ENCODE measurements at regions not wholly inside any gene's neighbourhood (a gene's known extent, or its start where the extent isn't known, plus 50 kb on each side); places are given as distances from the start of the nearest gene placed in this dataset.

DNA sequence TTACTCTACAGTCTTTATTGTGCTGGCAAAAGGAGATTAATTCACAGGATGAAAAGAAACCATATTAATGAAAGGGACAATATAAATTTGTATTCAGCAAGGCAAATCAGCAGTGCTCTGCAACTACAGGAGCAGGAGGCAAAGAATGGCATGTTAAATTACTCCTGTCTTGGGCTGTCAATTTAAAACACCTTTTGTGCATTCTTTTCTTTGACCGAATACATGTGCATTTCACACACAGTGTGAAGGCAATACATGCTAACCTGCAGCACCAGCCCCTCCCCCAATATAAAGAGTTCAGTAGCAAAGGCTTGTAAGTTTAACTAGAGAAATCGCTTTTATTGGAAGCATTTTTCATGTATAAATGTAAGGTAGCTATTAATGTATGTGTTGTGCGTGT, 275.2 kb upstream of the TOPAZ1 start:
- Histone ChIP-seq H2AFZ (ENCODE audit: low read depth) (no peak overlapping the region), H3K4me3 (ENCODE audit: low read depth in 2 of 2, low read length in 1 of 2) (no peak overlapping the region), H3K79me2 (ENCODE audit: insufficient read depth) (no peaks in the 10 kb centered on the region), H3K4me1 (ENCODE audit: control insufficient read depth in 1 of 2, insufficient read depth in 2 of 2, low read depth in 1 of 2, low read length in 1 of 2) (peaks cover 0 to 10% of the 10 kb centered on the region in 2 experiments; a peak in 1 of 4 replicates), H3K27ac (ENCODE audit: low read depth in 2 of 2, low read length in 1 of 2) (no peak overlapping the region), H3K4me2 (no peak overlapping the region), H3K36me3 (replicated peaks in 1 of 2; ENCODE audit: control insufficient read depth in 1 of 2, insufficient read depth in 2 of 2, low read length in 1 of 2) (no peaks in the 10 kb centered on the region), H3K9ac (no peak overlapping the region), H4K20me1 (ENCODE audit: insufficient read depth) (no peaks in the 10 kb centered on the region), H3F3A (replicated peaks; ENCODE audit: insufficient read depth) (no peaks in the 10 kb centered on the region), H3K9me2 (no peaks in the 10 kb centered on the region), H3K27me3 (ENCODE audit: insufficient read depth) (no peaks in the 10 kb centered on the region; the same call in 1 of the 2 replicates), H3K9me3 (no peaks in the 10 kb centered on the region)
- POLR2A ChIA-PET: no interaction called here
- no peak for DNase-seq
- WGBS (ENCODE audit: low lambda C conversion rate): 68% methylated on average over 3 of the region's 3 CpGs
- TF ChIP-seq NRF1 (IDR thresholded peaks at IDR 0.05; ENCODE audit: low read depth, low read length): no peak
- TF ChIP-seq EP300 (IDR thresholded peaks at IDR 0.05; ENCODE audit: borderline replicate concordance in 1 of 2, low read depth in 1 of 2, low read length in 1 of 2): no peak
- no peak for TF ChIP-seq MEF2A (IDR thresholded peaks at IDR 0.05; ENCODE audit: borderline replicate concordance, low read depth)
- no peak for TF ChIP-seq GATA2 (CRISPR knock-in tag; IDR thresholded peaks at IDR 0.05)
- no peak for TF ChIP-seq YY1 (IDR thresholded peaks at IDR 0.05; ENCODE audit: low read depth)
- TF ChIP-seq TAF1 (IDR thresholded peaks at IDR 0.05; ENCODE audit: borderline replicate concordance, low read depth, low read length): no peak
- TF ChIP-seq GABPA (IDR thresholded peaks at IDR 0.05; ENCODE audit: low read depth): no peak
- TF ChIP-seq NFIC (IDR thresholded peaks at IDR 0.05; ENCODE audit: borderline replicate concordance): no peak
- CTCF ChIA-PET: no interaction called here

DNA sequence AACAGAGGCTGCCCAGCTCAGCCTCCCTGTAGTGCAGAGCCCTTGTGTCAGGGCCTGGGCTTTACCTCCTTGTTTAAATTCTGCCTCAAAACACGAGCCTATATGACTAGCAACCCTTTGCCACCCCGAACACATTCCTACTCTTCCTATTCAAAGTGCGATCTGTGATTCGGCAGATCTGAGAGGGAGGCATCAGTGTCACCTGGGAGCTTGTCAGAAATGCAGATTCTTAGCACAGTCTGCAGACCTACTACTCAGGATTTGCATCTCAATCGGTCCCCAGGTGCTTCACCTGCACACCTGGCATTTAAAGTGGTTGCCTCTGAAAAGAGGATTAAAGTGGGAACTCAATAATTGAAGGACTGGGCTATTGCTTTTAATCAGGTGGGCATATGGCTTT, 273.2 kb upstream of the TOPAZ1 start:
- H3K4me2 ChIP-seq: no peak overlapping the region
- H3K4me1 ChIP-seq (ENCODE audit: control insufficient read depth in 1 of 2, insufficient read depth in 2 of 2, low read depth in 1 of 2, low read length in 1 of 2): peaks cover 0 to 10% of the 10 kb centered on the region in 2 experiments; a peak in 1 of 4 replicates
- H3K9ac ChIP-seq: no peak overlapping the region
- H3K36me3 ChIP-seq (replicated peaks in 1 of 2; ENCODE audit: control insufficient read depth in 1 of 2, insufficient read depth in 2 of 2, low read length in 1 of 2): no peaks in the 10 kb centered on the region
- H2AFZ ChIP-seq (ENCODE audit: low read depth): no peak overlapping the region
- POLR2A ChIA-PET: no interaction called here
- H3K27me3 ChIP-seq (ENCODE audit: insufficient read depth): no peaks in the 10 kb centered on the region; the same call in 1 of the 2 replicates
- no peak for DNase-seq
- H4K20me1 ChIP-seq (ENCODE audit: insufficient read depth): no peaks in the 10 kb centered on the region
- no peaks in the 10 kb centered on the region for H3K9me3 ChIP-seq
- no peaks in the 10 kb centered on the region for H3K9me2 ChIP-seq
- H3K27ac ChIP-seq (ENCODE audit: low read depth in 2 of 2, low read length in 1 of 2): no peak overlapping the region
- TF ChIP-seq SMC3 (IDR thresholded peaks at IDR 0.05; ENCODE audit: low read depth, low read length) (no peak), NRF1 (IDR thresholded peaks at IDR 0.05; ENCODE audit: low read depth, low read length) (no peak), RFX5 (IDR thresholded peaks at IDR 0.05; ENCODE audit: low read length) (no peak), EZH2phosphoT487 (IDR thresholded peaks at IDR 0.05; ENCODE audit: borderline replicate concordance, low read depth) (no peak), GABPA (IDR thresholded peaks at IDR 0.05; ENCODE audit: low read depth) (no peak), TEAD4 (IDR thresholded peaks at IDR 0.05; ENCODE audit: borderline replicate concordance, insufficient read depth) (no peak), ELF1 (IDR thresholded peaks at IDR 0.05) (no peak), POLR2AphosphoS5 (IDR thresholded peaks at IDR 0.05; ENCODE audit: low read depth, low read length) (no peak)
- TF ChIP-seq, protein P1, sequence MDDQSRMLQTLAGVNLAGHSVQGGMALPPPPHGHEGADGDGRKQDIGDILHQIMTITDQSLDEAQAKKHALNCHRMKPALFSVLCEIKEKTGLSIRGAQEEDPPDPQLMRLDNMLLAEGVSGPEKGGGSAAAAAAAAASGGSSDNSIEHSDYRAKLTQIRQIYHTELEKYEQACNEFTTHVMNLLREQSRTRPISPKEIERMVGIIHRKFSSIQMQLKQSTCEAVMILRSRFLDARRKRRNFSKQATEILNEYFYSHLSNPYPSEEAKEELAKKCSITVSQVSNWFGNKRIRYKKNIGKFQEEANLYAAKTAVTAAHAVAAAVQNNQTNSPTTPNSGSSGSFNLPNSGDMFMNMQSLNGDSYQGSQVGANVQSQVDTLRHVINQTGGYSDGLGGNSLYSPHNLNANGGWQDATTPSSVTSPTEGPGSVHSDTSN (IDR thresholded peaks at IDR 0.05): no peak
- H3F3A ChIP-seq (replicated peaks; ENCODE audit: insufficient read depth): no peaks in the 10 kb centered on the region
- no peaks in the 10 kb centered on the region for H3K79me2 ChIP-seq (ENCODE audit: insufficient read depth)
- 45% methylated on average over 5 of the region's 5 CpGs for WGBS (ENCODE audit: low lambda C conversion rate)
- CTCF ChIA-PET: interaction anchor here (1.0 to 1.2 kb wide), 2 partner anchors 199 to 267 kb away, joined by 3 read pairs; no protein-coding TSS in a partner anchor
- no peak overlapping the region for H3K4me3 ChIP-seq (ENCODE audit: low read depth in 2 of 2, low read length in 1 of 2)
